Colonic mucosa (tissue), 4 donors: ENCODE measurements at regions not wholly inside any gene's neighbourhood (a gene's known extent, or its start where the extent isn't known, plus 50 kb on each side); places are given as distances from the start of the nearest gene placed in this dataset.

Source experiments
- DNase-seq: peaks from one replicate; pipeline ENCODE4 v3.0.0-alpha.2; 2020
- H3K27ac ChIP-seq: fragments of 200-600 bp; one replicate; pipeline ENCODE4 v1.8.0; 2021
- H3K27me3 ChIP-seq: fragments of 200-600 bp; one replicate; pipeline ENCODE4 v1.8.0; 2021
- H3K36me3 ChIP-seq: fragments of 200-600 bp; one replicate; pipeline ENCODE4 v1.8.0; 2021
- H3K4me1 ChIP-seq: fragments of 200-600 bp; one replicate; pipeline ENCODE4 v1.8.0; 2021; ENCODE audit warnings: mild to moderate bottlenecking
- H3K4me3 ChIP-seq: fragments of 200-600 bp; one replicate; pipeline ENCODE4 v1.8.0; 2021
- H3K9ac ChIP-seq, 2 donors: one replicate each; pipeline ENCODE4 v1.7.0; 2013; ENCODE audit warnings: control low read depth in 2 of 2, low read depth in 2 of 2, low read length in 2 of 2
- H3K9me3 ChIP-seq: fragments of 200-600 bp; one replicate; pipeline ENCODE4 v1.8.0; 2021
- intact Hi-C: fragments of 100-400 bp; cut with DNase I; formaldehyde crosslinking; loops from one replicate; pipeline ENCODE4 v1.14.1; 2022
- TF ChIP-seq, protein P1 (sequence below): fragments of 200-600 bp; IDR thresholded peaks from one replicate; pipeline ENCODE4 v1.8.0; 2022; ENCODE audit warnings: antibody characterized with exemption, mild to moderate bottlenecking
- donor health status: healthy.
- donor health status: DM: no; HTN: no; CAD: no.
- donor health status: DM: no; HTN: no; CAD: no.

GRCh38 chr6:91045161-91045560 is 458.3 kb upstream of the MAP3K7 start:
- Histone ChIP-seq H3K9ac (no peak overlapping the region), H3K4me3 (no peak overlapping the region), H3K9me3 (no peaks in the 10 kb centered on the region), H3K27me3 (no peaks in the 10 kb centered on the region), H3K27ac (no peak overlapping the region), H3K4me1 (no peaks in the 10 kb centered on the region), H3K36me3 (no peaks in the 10 kb centered on the region)
- peak; percentile 26 for DNase-seq
- intact Hi-C loops: no loop called here
- TF ChIP-seq, protein P1, sequence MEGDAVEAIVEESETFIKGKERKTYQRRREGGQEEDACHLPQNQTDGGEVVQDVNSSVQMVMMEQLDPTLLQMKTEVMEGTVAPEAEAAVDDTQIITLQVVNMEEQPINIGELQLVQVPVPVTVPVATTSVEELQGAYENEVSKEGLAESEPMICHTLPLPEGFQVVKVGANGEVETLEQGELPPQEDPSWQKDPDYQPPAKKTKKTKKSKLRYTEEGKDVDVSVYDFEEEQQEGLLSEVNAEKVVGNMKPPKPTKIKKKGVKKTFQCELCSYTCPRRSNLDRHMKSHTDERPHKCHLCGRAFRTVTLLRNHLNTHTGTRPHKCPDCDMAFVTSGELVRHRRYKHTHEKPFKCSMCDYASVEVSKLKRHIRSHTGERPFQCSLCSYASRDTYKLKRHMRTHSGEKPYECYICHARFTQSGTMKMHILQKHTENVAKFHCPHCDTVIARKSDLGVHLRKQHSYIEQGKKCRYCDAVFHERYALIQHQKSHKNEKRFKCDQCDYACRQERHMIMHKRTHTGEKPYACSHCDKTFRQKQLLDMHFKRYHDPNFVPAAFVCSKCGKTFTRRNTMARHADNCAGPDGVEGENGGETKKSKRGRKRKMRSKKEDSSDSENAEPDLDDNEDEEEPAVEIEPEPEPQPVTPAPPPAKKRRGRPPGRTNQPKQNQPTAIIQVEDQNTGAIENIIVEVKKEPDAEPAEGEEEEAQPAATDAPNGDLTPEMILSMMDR: no peak

- H3K4me1 ChIP-seq: no peaks in the 10 kb centered on the region
- no peaks in the 10 kb centered on the region for H3K9me3 ChIP-seq
- H3K27ac ChIP-seq: no peak overlapping the region
- H3K9ac ChIP-seq: no peak overlapping the region
- TF ChIP-seq, protein P1: no peak
- no peak overlapping the region for H3K4me3 ChIP-seq
- no peak for DNase-seq
- no peaks in the 10 kb centered on the region for H3K36me3 ChIP-seq
- intact Hi-C loops: no loop called here
- H3K27me3 ChIP-seq: no peaks in the 10 kb centered on the region
Observed at GRCh38 chr6:91043751-91044150, 456.9 kb upstream of the MAP3K7 start.

DNA sequence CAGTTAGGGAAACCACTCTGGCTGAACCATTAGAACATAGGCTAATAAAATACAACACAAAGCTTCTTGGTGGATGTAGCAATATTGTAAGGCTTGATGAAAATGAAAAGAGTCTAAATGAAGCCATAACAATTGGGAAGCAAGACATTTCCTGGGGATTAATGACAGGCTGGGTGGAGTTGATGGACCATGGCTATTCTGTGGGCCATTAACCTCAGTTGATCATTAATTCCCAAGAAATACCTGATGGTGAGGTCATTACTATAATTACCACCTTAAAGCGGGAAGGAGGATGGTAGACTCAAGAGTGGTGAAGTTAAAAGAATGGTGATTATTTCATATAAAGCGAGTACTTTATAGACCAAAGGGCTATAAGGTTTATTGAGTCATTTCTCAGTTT is 455.8 kb upstream of the MAP3K7 start:
- Histone ChIP-seq H3K4me3 (no peak overlapping the region), H3K4me1 (no peaks in the 10 kb centered on the region), H3K27me3 (no peaks in the 10 kb centered on the region), H3K9me3 (no peaks in the 10 kb centered on the region), H3K9ac (no peak overlapping the region), H3K27ac (no peak overlapping the region), H3K36me3 (no peaks in the 10 kb centered on the region)
- TF ChIP-seq, protein P1: no peak
- intact Hi-C loops: no loop called here
- no peak for DNase-seq

DNA sequence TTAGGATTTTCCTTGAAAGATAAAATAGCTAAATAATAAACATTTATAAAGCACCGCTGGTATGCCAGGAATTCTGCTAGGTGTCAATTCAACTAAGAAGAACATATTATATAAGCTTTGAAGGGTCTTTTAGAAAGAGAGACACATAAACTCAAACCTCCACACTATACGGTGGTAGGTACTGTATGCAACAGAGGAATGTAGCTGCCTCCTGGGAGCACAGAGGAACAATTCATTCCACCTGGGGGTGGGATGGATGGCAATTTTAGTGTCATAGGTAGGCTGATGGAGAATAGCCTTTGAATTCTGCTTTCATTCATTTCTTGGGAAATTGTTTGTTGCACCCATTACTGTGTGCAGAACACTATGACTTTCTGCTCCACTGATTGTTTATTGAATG is 447.1 kb upstream of the MAP3K7 start:
- H3K27ac ChIP-seq: no peak overlapping the region

DNA sequence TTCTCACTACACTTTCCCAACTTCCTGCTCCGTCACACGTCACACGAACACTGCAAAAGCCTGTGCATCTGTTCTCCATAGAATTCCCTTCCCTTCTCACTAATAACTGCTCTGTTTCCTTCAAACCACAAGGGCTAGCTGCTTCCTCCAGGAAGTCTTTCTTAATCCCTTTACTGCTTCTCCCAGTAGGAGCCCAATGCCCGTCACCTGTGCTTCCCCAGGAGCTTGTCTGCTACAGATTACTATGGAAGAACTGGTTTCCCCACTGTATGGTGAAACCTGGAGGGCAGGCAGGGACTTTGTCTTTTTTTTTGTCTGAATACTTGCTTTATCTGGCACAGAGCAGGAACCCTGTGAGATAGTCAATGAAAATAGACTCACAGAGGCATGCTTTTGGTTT is 444.7 kb upstream of the MAP3K7 start:
- H3K4me1 ChIP-seq: no peaks in the 10 kb centered on the region
- no peak for DNase-seq
- H3K27me3 ChIP-seq: no peaks in the 10 kb centered on the region
- H3K4me3 ChIP-seq: no peak overlapping the region
- no peak overlapping the region for H3K27ac ChIP-seq
- H3K36me3 ChIP-seq: no peaks in the 10 kb centered on the region
- TF ChIP-seq, protein P1: no peak
- H3K9ac ChIP-seq: no peak overlapping the region
- intact Hi-C loops: no loop called here
- H3K9me3 ChIP-seq: no peaks in the 10 kb centered on the region

More for the DNA sequence above, 447.1 kb upstream of the MAP3K7 start:
- no peak for DNase-seq
- H3K36me3 ChIP-seq: no peaks in the 10 kb centered on the region
- intact Hi-C loops: no loop called here
- H3K4me3 ChIP-seq: no peak overlapping the region
- no peaks in the 10 kb centered on the region for H3K4me1 ChIP-seq
- no peaks in the 10 kb centered on the region for H3K27me3 ChIP-seq
- TF ChIP-seq, protein P1: no peak
- no peak overlapping the region for H3K9ac ChIP-seq
- no peaks in the 10 kb centered on the region for H3K9me3 ChIP-seq

DNA sequence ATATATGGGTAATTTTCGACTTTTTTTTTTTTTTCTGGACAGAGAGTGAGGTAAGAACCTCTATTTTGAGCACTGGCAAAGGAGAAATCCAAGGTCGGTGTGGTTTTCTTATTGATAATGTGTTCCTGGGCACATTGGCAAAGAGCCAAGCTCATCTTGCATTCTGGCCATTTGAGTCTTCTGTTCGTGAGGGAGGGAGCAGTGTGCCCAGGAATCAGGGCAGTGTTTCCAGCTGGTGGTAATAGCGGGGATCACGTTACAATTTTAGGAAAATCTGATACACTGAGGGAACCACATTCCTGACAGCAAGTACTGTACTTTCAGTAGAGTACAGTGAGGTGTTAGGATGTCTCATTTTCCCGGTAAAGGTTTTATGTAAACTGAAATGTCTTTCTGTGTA is 442.3 kb upstream of the MAP3K7 start:
- Histone ChIP-seq H3K4me3 (no peak overlapping the region), H3K4me1 (no peaks in the 10 kb centered on the region), H3K9me3 (no peaks in the 10 kb centered on the region), H3K36me3 (no peaks in the 10 kb centered on the region), H3K27me3 (no peaks in the 10 kb centered on the region), H3K9ac (no peak overlapping the region), H3K27ac (no peak overlapping the region)
- no peak for DNase-seq
- intact Hi-C loops: no loop called here
- TF ChIP-seq, protein P1: no peak
